HG03432 (cell line): ENCODE measurements at regions not wholly inside any gene's neighbourhood (a gene's known extent, or its start where the extent isn't known, plus 50 kb on each side); places are given as distances from the start of the nearest gene placed in this dataset.
"Not testable (repeated sequence)": the region's sequence is repeated elsewhere in the genome, so short reads cannot be mapped to it uniquely, and the experiment has no call there.

Source experiments
- ATAC-seq: cut with Tn5 transposase; IDR thresholded peaks from one replicate; pipeline ENCODE4 v1.9.1; 2021; ENCODE audit warnings: mild to moderate bottlenecking, moderate library complexity; ENCODE audit not compliant: unreplicated experiment

DNA sequence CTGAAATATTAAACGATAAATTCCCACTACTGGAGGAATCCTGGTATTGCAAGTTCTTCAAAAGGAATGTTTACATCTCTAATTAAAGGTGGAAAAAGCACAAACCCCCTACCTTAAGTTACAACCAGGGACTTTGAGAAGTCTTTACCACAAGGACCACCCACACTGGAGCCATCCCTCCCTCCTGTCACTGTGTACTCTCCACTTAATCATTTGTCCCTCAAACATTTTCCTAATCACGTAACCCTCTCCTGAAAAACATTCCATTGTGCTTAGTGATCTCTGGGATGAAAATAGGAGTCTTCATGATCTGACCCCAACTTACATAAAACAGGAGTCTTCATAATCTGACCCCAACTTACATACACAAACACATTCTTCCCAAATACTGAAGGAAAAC lies 85.7 kb downstream of the SUCLG1 start:
- no peak for ATAC-seq

GRCh38 chr2:84362541-84362940 lies 96.5 kb downstream of the SUCLG1 start:
- ATAC-seq: no peak

GRCh38 chr2:84338069-84338468 lies 121.0 kb downstream of the SUCLG1 start:
- ATAC-seq: no peak

DNA sequence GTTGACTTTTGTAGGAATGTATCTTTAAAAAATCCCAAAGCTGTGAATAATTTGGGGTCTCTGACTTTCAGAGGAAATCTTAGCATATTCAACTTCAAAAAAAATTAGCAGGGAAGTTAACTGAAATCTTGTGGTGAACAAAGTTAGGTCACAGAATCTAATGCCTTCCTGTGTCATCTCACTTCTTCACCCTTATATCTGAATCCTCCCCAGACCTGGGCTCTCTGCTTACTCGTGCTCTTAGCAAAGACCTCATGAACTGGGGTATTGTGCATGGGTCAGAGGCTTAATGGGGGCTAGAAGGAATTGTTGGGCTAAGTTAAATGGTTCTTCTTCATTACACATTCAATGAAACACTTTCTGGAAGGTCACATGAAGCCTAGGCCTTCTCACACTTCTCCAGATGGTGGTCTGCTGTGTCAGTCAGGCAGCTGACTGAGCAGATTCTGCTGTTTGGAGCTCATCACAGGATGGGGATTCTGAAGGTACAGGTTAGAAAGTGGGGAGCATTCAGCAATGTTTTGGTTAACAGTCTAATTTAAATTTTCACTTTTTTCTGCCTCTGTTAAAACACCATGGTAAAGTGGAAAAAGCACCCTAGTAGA lies 131.3 kb downstream of the SUCLG1 start:
- no peak for ATAC-seq

DNA sequence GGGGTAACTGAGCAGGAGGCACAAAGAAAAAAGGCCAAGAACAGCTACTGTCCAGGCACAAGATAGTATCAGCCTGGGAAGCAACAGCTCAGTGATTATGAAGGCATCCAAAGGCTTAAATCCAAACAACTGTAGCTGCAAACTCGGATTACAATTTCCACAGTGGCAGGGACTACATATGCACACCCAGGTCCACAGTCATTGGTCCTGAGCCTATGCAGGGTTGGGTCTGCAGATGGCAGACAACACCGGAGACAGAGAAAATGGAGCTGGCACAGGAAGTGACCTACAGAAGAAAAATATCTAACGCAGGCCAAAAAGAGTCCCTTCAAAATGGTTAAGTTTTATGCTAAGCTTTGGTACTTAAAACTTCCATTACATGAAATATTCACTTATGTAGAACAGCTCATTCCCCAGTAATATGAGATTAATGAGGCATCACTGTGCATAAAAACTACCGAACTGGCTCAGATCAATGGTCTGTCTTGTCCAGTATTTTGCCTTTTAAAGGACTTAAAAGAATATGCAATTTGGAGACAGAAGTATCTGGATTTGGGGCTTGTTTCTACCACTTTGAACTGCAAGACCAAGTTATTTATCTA lies 132.1 kb downstream of the SUCLG1 start:
- no peak for ATAC-seq

DNA sequence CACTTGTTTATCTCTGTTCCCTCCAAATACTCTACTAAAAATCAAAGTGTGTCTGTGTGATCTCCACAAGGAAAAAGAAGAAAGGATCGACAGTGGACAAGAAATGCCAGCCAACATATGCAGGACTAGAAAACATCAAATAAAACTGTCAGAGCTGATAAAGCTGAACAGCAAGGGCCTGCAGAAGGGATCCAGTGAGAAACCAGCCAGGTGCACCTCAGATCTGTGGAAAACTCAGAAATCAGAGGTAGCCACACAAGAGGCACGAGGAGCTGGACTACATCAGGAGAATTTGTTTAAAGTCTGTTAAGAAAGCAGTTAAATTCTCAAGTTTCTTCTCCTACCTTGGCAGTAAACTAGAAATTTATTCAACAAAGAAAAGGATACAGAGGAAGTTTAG lies 135.2 kb downstream of the SUCLG1 start:
- no peak for ATAC-seq

GRCh38 chr2:84320940-84321339 lies 138.1 kb downstream of the SUCLG1 start:
- no peak for ATAC-seq

DNA sequence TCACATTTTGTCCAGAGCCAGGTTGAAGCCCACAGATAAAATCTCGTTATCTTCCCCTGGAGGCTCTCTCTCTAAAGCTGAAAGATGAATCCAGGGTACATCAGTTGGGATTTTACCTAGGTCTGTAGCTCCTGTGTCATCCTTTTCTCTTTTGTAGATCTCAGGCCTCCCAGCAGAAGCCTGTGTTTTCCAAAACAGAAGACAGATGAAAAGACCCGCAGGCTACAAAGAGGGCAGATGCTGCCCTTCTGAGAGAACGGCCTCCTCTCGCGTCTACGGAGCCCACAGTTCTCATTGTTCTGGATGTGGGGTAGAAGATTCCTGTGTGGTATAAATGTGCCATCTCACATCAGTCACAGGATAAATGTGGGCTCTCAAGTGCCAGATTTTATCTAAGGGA lies 139.5 kb downstream of the SUCLG1 start:
- no peak for ATAC-seq

DNA sequence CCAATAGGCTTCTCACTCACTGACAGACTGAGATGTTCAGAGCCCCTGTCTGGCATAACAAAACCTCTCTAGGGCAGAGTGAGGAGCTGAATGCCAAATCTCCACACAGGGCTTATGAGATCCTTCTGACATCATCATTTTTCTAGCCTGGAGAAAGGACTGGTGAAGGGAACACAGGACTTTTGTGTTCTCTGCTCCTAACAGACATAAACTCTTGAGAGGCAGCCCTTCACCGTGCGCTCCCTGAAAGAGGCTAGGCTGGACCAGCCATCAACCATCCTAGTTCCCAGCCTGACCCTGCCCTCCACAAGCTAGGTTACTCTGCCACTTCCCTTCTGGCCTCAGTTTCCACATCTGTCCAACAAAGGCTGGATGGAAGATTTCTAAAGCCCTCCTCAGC lies 141.9 kb downstream of the SUCLG1 start:
- no peak for ATAC-seq

GRCh38 chr2:84314901-84315330 lies 144.2 kb downstream of the SUCLG1 start:
- peak; percentile 98 for ATAC-seq

- ATAC-seq: no peak
Observed at GRCh38 chr2:84314250-84314649, 144.8 kb downstream of the SUCLG1 start.

DNA sequence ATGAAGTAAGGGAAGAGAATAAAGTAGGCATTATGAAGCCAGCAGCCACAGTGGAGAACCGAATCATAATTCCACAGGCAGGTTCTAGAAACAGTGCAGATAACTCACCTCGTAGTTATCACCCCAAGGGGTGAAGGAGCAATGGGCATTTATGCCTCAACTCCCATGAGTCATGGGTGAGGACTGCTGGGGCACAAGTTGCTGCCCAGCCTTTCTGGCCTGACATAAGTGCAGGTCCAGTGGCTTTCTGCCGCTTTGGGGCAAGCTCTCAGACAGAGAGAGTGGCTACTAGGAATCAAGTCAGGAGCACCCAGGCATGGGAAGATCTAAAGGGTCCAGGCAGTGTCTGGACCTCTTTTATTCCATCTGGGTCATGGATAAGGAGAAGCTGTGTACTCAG lies 149.8 kb downstream of the SUCLG1 start:
- ATAC-seq: no peak

GRCh38 chr2:84306361-84306760 lies 152.7 kb downstream of the SUCLG1 start:
- no peak for ATAC-seq

DNA sequence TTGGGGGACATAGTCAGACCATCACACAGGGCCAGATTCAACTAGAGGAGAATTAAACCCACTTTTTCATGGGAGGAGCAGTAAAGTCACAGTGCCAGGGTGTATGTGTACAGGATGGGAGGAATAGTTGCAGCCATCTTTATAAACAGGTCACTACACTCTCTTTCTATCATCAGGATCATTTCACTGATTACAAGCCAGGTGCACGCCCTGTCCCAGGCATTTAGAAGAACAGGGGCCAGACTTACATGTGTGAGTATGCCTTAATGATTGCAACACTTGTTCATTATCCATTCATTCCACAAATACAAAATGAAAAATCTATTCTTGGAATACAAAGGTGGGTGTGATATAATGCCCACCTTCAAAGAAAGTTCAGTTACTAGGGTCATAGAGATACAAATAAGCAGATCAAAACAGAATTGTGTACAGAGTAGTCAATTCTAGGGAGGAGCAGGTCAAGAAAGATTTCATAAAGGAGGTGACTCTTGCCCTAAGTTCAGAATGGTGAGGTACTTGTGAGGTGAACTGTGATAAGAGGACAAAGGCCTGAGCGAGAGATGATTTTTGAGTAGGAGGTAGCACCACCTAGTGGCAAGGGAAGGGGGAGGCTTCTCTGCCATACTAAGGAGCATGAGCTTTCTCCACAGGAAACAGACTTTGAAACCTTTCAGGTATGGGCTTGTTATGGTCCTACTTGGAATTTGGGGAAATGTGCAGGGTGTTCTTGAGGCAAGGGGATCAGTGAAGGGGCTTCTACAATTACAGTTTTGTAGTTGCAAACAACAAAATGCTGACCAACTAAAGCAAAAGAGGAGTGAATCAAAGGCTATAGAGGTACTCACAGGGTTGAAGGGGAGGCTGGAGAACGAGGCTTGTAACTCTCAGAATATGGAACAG lies 156.3 kb downstream of the SUCLG1 start:
- peak; percentile 99 for ATAC-seq

GRCh38 chr2:84301717-84302116 lies 157.4 kb downstream of the SUCLG1 start:
- ATAC-seq: no peak

- ATAC-seq: no peak
Observed at GRCh38 chr2:84300696-84301029, 158.4 kb downstream of the SUCLG1 start.

- ATAC-seq: not testable (repeated sequence)
Observed at GRCh38 chr2:84300001-84300695, 158.9 kb downstream of the SUCLG1 start.

GRCh38 chr2:84299211-84299775 lies 159.8 kb downstream of the SUCLG1 start:
- no peak for ATAC-seq

DNA sequence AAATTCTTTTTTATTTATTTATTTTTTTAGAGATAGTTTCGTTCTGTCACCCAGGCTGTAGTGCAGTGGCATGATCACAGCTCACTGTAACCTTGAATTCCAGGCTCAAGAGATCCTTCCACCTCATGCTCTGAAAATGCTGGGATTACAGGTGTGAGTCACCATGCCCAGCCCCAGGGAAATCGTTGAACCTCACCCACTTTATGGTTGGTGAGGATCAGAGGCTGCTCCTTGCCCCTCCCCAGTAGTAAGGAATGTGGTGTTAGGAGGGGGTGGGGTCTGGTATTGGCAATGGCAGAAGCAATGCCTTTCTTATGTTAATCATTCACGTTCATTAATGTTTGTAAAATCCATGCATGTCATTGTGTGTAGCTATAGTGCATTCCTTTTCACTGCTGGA lies 161.9 kb downstream of the SUCLG1 start:
- ATAC-seq: no peak

GRCh38 chr2:84293791-84294380 lies 165.2 kb downstream of the SUCLG1 start:
- no peak for ATAC-seq

- no peak for ATAC-seq
Observed at GRCh38 chr2:84292545-84292944, 166.5 kb downstream of the SUCLG1 start.
